NCI-H146 treated with DMSO at 0.1 percent for 48 hours (cell line): ENCODE measurements at regions not wholly inside any gene's neighbourhood (a gene's known extent, or its start where the extent isn't known, plus 50 kb on each side); places are given as distances from the start of the nearest gene placed in this dataset.
"Not testable (repeated sequence)": the region's sequence is repeated elsewhere in the genome, so short reads cannot be mapped to it uniquely, and the experiment has no call there.

Source experiments
- DNase-seq: peaks from one replicate; lab custom pipeline; 2025; ENCODE audit not compliant: unreplicated experiment; lab: John Stamatoyannopoulos, UW

DNA sequence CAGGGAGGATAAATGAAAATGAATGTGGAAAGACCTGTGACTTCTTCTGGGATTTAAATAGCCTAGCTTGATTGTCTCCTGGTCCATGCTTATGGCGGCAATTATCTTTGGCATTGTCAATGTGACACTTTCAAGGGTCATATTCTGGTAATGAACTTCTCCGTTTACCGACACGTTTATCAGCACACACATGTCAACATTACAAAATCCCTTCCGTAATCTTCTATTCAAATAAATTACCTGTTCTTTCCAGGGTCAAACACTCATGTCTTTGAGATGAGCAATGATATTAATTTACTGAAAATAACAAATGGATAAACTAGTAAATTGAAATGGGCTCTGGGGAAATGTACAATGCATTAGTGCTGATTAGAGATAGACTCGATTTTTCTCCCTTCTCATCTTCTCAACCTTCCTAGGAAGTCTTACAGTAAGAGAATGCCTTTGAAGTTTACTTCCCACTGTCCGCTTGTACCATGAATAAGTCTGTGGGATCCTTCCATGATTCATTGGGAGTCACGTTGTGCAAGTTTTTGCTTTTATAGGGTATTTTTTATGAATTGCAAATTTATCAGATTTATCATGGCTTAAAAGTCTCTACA is 646.3 kb upstream of the LRATD1 start:
- DNase-seq, result no peak

DNA sequence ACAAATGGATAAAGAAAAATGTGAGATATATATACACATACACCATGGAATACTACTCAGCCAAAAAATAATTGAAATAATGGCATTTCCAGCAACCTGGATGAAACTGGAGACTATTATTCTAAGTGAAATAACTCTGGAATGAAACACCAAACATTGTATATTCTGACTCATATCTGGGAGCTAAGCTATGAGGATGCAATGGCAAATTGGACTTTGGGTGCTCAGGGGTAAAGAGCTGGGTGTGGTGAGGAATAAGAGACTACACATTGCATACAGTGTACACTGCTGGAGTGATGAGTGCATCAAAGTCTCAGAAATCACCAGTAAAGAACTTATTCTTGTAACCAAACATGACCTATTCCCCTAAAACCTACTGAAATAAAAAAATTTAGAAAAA is 636.0 kb upstream of the LRATD1 start:
- DNase-seq, result no peak

DNA sequence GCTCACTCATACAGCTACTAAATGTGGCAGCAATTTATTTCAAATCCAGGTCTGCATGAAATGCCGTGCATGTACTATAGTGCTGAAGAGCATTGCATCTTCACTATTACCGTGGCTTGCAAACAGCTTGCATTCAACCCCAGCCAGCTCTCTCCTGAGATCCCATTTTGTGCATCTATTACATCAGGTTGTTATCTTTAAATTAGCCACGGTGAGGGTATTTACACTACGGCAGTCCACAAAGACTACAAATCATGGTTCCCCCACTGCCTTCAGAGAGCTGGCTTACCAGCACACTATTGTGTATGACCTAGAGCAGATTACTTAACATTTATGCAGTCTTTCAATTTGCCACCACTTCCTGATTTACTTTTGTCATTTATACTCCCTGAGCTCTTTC is 621.3 kb upstream of the LRATD1 start:
- no peak for DNase-seq

DNA sequence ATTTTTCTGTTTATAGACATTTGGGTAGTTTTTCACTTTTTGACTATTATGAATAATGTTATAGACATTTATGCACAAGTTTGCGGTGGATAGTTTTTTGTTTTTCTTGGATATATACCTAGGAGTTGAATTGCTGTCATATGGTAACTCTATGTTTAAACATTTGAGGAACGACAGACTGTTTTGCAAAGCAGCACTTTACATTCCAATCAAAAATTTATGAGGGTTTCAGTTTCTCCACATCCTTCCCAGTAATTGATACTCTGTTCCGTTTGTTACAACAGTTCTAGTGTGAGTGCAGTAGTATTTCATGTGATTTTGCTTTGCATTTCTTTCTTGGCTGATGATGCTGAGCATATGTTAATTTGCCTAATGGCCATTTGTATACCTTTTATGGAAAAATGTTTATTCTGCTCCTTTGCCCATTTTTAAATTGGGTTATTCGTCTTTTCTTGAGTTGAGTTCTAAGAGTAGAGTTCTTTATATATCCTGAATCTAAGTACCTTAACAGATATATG is 617.3 kb upstream of the LRATD1 start:
- DNase-seq, result no peak

DNA sequence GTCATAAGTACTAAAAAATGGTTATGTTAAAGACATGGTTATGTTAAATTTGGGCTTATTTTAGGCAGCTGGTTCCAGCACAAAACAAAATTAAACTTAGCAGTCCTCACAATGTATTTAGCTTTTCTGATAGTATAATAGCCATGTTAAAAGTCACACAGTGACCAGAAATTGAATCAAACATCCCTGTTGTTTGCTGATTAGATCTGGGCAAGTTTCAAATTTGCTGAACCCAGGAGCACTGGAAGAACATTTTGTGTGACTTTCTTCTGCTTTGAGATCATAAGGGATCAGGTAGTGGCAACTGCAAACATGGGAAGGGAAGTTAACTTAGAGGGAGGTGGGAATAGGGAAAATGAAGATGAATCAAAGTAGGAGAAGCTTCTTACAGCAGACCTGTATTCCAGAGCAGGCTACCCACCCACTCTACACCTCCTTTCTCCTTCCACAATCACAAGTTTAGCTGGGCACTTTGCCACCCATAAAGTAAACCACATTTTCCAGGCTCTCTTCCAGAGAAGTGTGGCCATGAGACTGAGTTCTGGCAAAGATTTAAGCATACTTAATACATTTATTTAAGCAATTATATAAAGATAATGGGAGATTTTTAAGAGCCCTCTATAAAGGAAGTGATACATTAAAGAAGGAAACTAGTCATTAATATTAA is 616.1 kb upstream of the LRATD1 start:
- DNase-seq, result no peak

DNA sequence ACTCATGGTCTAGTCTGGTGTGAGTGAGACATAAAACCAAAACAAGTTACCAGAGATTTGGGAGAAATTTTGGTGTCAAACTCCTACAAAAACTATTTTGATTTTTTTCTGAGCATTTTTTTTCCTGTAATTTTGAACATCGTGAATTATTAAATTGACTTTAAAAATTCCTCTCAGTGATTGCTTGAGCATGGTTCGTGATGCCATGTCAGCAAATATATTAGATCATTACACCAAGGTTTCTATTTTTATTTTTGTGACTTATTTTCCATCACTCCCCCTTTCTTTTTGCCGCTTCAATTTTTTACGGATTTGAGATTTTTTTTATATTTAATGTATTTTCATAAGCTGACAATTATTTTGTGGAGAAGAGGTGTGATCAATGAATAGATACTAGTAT is 613.9 kb upstream of the LRATD1 start:
- DNase-seq, result no peak

DNA sequence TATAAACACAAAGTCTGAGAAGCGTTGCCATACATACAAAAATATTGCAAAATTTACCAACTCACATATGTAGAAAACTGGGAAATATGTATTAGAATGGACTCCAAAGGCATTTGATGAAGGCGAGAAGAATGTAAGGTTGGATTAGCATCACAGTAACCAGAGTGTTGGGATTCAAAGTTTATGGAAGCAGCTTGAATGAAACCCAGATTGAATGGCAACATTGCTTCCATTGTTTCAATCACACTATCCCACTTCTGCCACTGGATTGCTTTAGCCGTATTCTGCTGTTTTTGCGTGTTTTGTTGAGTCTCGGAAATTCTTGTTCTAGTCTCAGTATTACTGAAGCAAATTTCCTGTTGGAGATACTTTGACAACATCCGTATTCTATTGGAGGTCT is 609.0 kb upstream of the LRATD1 start:
- no peak for DNase-seq

DNA sequence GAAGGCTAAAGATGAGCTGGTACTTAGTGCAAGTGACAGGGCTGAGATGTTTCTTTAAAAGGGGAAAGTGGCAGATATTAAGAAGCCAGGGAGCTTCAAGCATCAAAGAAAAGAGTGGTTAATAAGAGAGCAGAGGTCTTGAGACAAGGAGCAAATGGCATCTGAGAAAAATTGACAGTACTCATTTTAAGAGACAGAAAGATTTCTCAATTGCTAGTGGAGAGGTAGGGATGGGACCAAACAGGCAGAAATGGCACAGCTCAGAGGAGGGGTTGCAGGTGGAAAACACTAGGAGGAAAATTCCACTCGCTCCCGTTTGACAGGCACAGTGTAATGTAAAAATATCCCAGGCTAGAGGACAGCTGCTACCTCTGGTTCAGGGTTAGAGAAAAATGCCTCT is 593.4 kb upstream of the LRATD1 start:
- DNase-seq, result no peak

DNA sequence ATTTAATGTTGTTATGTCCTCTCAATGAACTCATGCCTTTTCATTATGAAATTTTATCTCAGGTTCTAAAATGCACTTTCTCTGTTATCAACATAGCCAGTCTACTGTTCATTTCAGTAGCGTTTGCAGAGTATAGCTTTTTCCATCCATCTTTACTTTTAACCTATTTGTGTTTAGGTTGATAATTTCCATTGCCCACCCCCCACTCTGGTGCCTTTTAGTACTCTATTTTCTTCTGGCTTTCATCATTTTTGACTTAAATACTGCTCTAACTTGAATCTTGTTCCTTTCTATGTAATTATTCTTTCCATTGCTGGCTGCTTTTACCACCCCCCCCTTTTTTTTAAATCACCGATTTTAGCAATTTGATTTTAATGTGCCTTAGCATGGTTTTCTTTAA is 585.0 kb upstream of the LRATD1 start:
- DNase-seq, result no peak

DNA sequence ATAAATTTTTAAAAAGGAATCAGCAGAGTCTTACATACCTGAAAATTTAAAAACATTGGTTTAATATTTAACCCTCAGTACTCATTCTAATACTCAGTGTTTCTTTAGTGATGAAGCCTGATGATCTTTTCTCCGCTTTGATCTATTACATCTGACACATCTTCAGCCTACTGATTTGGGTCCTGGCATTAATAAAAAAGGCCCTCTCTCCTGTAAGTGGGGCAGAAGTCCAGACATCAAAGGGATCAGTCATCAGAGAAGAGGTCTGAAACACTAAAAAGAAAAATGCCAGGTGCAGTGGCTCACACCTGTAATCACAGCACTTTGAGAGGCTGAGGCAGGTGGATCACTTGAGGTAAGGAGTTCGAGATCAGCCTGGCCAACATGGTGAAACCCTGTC is 581.1 kb upstream of the LRATD1 start:
- no peak for DNase-seq

DNA sequence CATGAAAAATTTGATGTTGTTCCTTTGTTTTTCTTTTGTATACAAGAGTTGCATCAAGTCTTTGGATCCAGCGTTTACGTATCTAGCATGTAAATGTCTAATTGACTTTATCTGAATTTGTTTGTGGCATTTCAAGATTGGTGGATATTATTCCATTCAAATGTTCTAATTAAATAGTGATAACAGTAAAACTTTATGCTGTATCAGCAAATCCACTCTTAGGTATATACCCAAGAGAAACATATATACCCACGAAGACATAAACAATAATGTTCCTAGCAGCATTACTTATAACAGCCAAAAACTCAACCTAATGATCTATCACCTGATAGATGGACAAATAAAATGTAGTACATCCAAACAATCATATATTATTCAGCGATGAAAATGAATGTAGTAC is 579.4 kb upstream of the LRATD1 start:
- no peak for DNase-seq

DNA sequence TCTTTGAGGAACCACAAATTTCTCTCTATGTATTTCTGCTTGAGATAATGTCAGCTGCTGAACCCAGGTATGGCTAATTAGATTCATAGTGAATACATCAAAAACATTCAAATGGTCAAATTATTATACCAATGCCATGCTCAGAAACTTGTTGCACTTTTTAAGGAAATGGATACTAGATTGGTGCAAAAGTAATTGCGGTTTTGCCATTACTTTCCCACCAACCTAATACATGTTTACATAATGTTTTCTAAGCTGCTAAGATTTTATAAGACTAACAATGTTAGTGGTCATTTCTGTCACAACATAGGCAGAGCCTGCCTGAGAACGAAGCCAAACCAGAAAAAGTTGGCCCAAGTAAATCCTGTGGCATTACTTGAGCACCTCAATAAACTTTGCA is 568.2 kb upstream of the LRATD1 start:
- DNase-seq, result no peak

DNA sequence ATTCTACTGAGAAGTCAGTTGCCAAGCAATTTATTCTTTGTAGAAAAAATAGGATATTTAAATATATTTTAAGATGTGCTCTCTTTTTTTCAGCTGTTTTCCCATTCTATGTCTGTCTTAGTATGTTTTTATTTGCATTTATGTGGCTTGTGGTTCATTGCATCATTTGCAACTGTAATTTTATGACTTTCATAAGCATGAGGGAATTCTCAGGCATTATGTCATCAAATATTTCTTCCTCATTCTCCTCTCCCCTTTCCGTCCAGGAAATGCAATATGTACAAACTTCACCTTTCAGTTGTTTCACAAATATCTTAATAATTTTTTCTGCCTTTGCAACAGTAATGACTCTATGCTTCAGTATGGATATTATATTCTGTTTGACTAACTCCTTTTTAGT is 560.2 kb upstream of the LRATD1 start:
- DNase-seq, result no peak

DNA sequence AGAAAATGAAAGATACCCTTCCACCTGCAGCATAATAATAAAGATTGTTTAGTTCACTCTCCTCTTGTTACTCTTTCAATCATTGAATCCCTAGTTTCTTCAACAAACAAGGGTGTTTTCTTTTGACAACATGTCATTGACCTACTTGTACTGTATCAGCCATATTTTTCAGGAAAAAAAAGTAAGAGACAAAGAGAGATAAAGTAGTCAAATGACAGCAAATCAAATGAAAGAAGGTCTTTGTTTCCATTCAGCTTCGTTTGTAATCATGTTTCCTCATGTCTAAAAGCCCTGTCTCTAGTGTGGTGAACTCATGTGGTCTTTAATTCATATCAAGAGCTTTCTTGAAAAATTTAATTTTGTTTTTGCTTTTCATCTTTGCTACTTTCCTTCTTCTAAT is 557.8 kb upstream of the LRATD1 start:
- DNase-seq, result no peak

DNA sequence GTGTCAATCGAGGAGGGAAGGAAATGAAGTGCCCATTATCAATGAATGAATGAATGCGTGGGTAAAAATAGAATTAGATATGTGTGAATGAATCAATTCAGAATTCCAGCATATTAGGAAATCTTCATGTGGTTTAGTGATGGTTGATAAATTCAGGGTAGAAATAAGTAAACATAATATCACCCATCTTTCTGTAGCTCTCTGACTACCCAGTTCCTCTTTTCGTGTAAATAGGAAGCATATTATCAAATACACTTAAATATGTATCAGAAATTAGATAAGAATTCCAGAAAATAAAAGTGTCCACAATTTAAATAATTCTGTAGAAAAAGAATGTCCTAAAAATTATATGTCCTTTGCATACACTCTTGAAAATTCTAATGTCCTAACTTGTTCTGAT is 552.9 kb upstream of the LRATD1 start:
- DNase-seq, result no peak

DNA sequence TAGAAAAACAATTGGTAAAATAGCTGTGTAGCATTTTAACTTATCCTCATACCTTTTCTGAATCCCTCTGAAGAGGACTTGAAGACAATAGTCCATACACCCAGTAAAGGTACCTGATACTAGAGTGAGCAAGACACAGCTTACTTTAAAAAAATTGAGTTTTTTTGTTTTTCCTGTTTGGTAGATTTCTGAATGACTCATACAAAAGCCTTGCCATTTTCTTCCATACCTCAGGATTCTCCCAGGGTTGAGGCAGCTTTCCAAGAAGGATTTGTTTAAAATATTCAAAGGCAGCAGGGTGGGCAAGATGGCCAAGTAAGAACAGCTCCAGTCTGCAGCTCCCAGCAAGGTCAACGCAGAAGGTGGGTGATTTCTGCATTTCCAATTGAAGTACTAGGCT is 551.0 kb upstream of the LRATD1 start:
- no peak for DNase-seq

DNA sequence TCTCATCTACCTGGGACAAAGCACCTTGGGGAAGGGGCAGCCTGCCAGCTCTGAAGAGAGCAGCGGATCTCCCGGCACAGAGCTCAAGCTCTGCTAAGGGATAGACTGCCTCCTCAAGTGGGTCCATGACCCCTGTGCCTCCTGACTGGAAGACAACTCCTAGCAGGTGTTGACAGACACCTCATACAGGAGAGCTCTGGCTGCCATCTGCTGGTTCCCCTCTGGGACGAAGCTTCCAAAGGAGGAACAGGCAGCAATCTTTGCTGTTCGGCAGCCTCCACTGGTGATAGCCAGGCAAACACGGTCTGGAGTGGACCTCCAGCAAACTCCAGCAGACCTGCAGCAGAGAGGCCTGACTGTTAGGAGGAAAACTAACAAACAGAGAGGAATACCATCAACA is 549.9 kb upstream of the LRATD1 start:
- no peak for DNase-seq

DNA sequence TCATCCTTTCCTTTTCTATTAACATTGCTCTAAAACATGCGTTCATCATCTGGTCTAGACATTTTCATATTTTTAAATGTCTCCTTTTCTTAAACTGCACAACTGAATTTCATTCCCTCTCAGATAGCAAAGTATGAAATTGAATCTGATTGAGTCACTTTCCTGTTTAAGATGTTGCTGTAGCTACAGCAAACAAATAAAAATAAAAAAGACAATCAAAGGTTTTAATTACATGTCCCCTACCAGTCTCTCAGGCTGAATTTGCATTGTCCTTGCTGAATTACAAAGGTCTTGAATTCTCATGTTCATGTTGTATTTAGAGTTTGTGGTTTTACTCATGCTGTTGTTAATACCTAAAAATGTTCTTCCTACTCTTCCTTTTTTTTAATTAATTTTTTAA is 537.9 kb upstream of the LRATD1 start:
- no peak for DNase-seq

DNA sequence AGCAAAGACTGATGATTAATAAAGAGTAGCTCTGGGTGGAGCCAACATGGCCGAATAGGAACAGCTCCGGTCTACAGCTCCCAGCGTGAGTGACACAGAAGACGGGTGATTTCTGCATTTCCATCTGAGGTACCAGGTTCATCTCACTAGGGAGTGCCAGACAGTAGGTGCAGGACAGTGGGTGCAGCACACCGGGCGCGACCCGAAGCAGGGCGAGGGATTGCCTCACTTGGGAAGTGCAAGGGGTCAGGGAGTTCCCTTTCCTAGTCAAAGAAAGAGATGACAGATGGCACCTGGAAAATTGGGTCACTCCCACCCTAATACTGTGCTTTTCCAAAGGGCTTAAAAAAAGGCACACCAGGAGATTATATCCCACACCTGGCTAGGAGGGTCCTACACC is 533.4 kb upstream of the LRATD1 start:
- not testable (repeated sequence) for DNase-seq

DNA sequence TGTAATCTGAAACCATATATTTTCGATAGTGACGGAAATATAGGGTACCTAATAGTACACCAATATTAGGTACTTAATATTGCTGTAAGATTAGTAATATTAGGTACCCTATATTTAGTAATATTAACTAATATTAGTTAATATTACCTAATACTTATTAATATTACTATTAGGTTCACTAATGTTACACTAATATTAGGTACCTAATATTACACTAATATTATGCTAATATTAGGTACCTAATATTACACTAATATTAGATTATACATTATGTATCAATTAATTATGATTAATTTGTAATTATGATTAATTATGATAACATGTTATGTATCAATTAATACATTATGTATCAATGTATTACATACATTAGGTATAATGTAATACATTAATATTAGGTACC is 518.2 kb upstream of the LRATD1 start:
- DNase-seq, result no peak

DNA sequence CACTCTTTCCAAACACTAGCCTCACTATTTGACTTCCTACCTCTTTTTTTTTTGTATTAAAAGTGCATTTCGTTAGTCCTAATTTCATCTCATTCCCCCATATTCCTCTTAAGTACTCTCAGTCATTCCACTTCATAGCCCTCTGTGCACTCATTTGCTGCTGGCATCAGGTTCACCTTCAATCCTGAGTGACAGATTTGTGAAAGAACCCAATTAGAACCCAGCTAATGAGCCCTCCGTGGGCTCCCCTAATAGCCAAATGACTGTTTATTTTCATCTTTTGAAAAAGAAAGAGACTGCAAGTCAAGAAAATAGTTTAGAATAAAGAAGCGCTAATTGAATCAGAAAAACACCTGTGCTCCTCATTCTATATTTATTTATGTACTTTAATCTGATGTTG is 512.1 kb upstream of the LRATD1 start:
- no peak for DNase-seq

DNA sequence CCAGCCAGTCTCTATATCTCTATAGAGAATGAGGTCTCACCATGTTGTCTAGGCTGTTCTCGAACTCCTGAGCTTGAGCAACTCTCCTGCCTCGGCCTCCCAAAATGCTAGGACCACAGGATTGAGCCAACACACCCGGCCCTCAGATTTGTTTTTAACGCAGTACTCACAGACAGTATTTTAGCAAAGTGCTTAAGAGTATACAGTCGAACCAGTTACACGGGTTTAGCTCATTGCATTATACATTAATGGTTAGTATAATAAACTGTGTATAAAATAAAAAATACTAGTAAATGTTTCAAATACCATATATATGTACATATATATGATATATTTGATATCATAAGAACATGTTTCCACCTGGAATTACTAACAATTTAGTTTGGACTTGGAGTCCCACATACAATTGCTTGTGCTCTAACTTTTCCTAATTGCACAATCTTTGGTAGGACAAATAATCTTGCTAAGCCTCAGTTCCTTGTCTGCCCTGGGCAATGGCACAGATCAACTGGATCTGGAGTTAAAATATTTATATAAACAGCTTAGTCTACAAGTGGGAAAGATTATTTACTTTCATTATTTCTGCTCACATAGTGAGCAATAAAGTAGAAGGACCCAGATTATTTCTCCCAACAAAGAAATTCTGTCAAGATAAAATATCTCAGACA is 508.9 kb upstream of the LRATD1 start:
- DNase-seq, result no peak
